HG02970 (cell line): ENCODE measurements at regions not wholly inside any gene's neighbourhood (a gene's known extent, or its start where the extent isn't known, plus 50 kb on each side); places are given as distances from the start of the nearest gene placed in this dataset.
"Not testable (repeated sequence)": the region's sequence is repeated elsewhere in the genome, so short reads cannot be mapped to it uniquely, and the experiment has no call there.

Experiments
- ATAC-seq: cut with Tn5 transposase; IDR thresholded peaks from one replicate; pipeline ENCODE4 v1.9.1; 2021; ENCODE audit warnings: mild to moderate bottlenecking, moderate library complexity, moderate number of reproducible peaks; ENCODE audit not compliant: unreplicated experiment, low FRiP score

DNA sequence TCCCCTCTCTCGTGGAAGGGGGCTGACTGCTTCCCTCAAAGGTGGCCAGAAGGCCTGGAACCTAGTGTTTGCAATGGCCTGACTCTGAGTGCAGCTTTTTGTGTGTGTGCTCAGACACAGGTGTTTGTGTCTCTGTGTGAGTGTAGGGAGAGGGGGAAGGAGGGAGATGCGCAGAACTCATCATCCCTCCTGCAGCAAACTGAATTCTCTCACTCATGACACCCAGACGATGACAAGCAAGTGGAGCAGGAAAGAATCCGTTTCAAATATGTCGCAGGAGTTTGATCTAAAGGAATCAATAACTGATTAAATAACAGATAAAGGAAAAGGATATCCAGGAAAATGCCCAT, 101.4 kb downstream of the TNFAIP3 start:
- no peak for ATAC-seq

DNA sequence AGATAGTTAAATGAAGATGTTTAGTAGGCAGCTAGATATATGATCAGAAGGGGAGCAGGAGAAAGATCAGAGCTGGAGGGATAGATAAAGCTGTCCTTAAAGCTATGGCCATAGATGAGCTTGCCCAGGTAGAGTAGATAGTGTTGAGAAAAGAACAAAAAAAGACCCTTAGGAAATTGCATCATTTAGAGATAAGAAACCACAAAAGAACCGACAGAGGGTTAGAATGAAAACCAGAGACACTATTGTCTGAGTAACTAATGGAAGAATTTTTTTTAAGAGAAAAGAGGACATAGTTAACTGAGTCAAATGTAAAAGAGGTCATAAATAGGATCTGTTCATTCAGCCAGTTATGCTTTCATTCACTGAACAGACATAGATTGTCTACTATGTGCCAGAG, 101.8 kb downstream of the TNFAIP3 start:
- no peak for ATAC-seq

DNA sequence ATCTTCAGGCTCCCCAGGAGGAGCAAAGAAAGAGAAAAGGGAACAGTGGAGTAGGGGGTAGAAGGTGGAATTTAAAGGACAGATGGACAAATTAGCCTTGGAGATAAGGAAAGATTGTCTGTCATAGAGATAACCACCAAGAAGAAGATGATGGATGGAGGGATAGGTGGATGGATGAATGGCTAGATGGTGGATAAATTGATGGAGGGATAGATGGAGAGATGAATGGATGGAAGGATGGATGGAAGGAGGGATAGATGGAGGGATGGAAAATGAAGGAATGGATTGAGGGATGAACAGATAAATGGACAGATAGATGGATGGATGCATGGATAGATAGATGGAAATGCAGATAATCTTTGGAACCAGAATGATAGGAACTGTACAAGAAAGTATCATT, 102.8 kb downstream of the TNFAIP3 start:
- no peak for ATAC-seq

DNA sequence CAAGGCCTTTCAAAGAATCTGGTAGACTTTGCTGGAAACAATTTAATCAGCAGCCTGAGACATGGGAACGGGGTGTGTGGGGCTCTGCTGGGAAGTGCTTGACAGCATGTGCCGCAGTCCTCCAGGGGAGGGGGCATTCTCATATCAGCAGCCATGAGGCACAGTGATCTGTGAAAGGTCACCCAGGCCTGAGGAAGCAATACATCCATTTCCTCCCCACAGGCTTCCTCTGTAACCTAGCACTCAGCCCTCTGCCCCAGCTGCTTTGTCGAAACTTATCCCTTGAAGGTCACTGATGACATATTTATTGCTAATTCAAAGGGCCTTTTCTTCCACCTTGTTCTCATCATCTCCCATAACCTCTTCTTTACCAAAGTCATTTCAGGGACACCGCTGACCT, 103.3 kb downstream of the TNFAIP3 start:
- ATAC-seq: no peak

DNA sequence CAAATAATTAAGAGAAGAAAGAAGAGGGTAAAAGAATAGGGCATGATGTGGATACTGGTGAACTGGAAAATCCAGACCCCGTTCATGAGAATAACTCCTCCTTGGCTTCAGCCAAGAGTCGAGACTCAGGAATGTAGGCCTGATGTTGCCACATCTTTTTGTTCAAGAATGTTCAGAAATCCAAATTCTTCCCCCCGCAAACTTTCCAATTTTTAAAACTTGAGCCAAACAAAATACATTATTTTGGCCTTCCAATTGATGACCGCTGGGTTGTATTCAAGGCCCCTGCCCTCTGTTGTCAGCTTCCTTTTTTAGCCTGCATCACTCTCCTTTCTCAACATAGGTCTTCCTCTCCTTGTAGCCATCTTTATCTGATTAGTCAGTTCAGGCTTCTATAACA, 106.1 kb downstream of the TNFAIP3 start:
- no peak for ATAC-seq

DNA sequence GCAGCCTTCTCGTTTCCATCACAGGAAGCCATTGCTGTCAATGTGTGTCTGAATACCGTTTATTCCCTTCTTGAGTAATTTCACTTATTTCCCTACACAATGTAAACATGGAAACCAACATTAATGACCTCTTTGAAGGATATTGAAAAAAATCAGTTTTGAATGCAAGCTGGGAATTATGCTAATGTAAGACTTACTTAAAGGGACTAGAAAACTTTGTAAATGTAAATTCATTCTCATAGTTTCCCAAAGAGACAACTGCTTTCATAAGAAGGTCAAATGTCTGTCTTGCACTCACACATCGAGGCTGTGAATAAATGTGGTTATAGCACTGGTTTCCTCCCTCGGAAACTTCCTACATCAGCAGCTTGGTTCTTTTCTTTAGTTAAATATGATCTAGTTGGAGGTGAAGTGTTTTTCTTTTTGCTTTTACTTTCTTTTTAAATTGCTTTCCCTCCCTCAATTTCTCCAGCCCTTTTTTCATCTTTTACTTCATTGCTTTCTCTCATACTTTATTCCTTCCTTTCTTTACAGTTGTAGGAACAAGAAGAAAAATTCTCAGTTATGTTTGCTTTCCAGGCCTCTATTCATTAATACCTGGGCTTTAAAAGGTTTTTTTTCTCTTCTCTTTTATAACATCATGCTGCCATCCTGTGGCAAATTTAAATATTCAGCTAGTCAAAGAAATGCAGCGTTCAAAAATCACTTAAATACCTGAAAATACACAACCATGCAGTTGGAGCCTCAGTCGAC, 108.3 kb downstream of the TNFAIP3 start:
- no peak for ATAC-seq

DNA sequence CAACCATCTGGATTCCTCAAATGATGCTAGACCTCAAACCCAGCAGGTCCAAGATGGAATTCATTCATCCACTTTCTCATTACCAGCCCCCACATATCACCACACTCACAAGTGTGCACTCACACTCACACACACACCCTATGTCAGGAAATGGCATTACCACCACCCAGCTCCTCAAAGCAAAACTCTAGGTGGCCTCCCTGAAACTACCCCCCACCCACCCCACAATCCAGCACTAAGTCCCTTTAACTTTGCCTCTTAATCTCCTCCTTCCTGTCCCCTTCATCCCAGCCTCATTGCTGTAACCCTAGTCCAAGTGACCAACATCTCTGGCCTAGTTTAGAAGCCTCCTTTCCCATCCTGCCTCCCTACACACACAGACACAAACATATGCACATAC, 109.4 kb downstream of the TNFAIP3 start:
- ATAC-seq: no peak

DNA sequence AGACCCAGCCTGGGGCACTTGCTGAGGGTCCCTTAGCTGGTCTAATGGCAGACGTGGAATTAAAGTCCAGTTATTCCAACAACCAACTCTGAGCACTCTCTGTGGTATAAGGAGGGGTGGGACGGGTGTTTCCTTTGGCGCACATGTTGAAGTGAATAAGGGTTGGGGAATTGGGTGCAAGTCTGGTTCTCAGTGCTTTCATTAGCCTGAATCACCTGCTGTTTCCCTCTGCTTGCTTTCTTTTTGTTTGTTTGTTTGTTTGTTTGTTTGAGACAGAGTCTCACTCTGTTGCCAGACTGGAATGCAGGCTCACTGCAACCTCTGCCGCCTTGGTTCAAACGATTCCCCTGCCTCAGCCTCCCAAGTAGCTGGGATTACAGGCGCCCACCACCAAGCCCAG, 110.1 kb downstream of the TNFAIP3 start:
- no peak for ATAC-seq

DNA sequence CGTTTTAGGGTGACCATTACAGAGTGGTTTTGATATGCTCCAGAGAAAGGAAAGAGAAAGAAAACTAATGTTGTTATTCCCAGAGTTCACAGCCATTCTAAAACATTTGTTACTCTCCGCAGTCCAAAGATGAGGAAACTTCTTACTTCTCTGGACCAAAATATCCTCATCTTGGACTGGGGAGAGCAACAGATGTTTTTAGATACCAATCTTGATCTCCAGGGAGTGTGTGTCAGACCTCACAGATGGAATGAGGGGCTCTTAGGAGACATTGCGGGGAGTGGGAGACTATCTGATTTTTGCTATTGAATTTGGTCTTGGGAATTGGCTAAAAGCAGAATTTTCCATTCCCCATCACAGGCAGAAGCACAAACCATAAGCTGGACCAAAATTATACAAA, 110.8 kb downstream of the TNFAIP3 start:
- no peak for ATAC-seq

DNA sequence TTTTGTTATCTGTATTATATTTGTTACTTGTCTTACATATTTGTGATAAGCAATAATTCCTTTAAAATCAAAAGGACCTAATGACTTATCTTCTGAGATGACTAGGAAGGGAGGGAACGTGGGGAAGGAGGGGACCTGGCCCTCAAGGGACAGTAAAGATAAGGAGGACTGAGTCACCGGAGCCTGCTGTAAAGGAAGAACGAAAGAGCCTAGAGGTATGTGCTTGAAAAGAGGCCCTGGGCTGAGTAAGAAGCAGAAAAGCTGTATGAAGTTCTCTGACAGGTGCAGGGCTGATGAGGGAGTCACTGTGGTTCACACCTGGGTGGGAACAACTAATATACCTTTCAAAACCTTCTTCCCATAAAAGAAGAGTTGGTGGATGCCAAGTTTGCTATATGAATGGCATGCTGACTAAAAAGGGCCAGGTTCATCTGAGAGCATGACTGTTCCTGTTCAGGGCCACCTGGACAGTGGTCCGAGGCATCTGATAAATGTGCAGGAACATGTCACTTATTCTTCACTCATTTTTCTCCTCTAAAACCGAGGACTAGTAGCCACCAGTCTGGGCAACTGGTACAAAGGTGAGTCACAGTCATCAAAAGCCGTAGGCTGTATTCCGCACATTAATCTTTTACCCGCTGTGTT, 111.3 kb downstream of the TNFAIP3 start:
- ATAC-seq: no peak

DNA sequence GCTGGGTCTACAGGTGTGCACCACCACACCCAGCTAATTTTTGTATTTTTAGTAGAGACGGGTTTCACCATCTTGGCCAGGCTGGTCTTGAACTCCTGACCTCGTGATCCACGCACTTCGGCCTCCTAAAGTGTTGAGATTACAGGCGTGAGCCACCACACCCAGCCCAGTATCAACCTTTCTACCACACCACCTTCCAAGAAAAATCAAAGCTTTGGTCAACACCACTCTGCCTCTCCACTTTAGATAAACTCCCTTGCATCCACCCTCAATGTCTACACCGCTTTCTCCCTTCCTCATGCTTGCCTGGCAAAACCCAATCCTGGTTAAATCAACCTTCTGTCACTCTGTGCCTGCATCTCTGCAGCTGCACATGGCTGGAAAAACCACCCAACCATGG, 112.2 kb downstream of the TNFAIP3 start:
- not testable (repeated sequence) for ATAC-seq

DNA sequence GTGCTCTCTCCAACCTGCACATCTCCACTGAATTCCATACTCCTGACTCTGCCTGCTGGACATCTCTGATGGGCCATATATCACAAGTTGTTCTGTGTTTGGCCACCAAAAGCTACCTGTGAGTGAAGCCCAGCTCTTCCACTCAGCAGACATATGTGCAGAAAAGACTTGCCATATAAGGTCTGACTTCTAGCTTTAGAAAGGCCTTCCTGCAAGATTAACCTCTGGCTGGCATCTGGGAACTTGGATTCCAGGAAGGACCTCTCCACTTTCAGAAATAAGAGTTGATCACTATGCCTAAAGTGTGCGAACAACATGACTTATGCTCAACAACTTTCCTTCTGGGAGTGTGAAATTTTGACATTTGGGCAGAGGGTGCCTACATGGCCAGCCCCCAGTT, 113.7 kb downstream of the TNFAIP3 start:
- no peak for ATAC-seq

DNA sequence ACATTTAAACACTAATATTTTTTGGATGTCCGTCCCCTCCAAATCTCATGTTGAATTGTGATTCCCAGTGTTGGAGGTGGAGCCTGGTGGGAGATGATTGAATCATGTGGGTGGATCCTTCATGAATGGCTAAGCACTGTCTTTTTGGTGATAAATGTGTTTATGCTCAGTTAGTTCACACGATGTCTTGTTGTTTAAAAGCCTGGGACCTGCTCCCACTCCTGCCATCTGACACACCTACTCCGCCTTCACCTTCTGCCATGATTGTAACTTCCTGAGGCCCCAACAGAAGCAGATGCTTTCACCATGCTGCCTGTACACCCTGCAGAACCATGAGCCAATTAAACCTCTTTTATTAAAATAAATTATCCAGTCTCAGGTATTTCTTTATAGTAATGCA, 114.7 kb downstream of the TNFAIP3 start:
- no peak for ATAC-seq

DNA sequence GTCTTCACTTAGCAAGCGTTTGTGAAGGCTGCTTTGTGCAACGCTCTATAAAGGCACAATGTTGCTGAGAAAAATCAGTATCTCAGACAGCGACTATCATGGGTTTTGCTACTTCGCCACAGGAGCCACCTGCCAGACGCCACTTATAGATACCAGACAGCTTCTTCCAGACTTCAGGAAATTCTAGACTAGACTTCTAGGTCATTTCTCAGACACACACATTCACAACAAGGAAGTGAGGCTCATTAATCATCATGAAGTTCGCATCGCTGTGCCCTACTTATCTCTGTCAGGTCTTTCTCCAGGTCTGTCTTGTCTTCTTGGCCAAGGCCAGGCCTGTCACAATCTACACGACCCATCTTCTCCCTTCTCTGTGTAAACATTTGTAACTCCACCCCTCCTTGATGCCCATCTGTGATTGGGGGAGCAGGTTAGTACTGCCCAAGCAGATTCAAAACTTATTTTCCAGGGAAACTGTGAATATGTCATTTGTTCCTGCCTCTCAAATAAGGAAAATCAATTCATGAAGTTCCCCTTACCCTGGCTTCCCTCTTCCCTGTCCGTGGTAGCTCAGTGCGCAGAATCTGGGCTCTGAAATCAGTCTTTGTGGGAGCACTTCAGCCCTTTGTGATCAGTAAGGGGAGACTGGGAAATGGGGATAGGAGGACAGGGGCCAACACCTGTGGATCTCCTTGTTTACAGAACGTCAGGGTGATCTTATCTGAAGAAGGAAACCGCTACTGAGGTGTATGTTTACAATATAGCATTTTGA, 115.5 kb downstream of the TNFAIP3 start:
- ATAC-seq: no peak

DNA sequence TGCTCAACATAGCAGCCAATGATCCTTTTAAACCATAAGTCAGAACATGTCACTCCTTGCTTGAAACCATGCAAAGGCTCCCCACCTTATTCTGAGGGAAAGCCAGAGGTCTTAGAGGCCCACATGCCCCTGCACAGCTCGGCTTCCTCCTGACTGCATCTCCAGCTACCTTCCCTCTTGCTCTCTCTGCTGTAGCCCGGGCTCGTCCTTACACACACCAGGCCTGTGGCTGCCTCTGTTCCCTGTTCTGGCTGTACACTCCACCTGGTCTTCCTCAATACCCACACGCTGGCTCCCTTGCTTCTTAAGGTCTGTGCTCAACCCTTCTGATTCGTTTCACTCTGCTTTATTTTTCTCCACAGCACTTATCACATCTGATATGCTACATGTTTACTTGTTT, 116.2 kb downstream of the TNFAIP3 start:
- ATAC-seq: no peak

DNA sequence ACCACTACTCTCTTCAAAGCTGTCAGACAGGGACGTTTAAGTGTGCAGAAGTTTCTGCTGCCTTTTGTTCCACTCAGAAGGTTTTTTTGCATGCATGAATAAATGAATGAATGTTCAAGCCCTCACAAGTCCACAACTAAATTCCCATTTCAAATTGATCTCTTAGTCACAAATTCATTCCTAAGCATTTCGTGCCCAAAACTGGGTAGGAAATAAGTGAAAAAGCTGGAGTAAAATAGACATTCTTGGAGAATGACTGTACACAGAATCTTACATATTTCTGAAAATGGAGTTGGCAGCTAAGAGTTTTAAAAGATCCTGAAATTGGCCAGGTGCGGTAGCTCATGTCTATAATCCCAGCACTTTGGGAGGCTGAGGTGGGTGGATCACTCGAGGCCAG, 117.6 kb downstream of the PERP start:
- no peak for ATAC-seq

DNA sequence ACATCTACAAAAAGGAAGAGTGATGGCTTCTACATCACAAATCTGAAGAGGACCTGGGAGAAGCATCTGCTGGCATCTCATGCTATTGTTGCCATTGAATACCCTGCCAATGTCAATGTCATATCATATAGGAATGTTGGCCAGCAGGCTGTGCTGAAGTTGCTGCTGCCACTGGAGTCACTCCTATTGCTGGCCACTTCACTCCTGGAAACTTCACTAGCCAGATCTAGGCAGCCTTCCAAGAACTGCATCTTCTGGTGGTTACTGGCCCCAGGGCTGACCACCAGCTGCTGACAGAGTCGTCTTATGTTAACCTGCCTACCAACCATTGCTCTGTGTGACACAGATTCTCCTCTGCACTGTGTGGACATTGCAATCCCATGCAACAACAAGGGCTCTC, 111.8 kb downstream of the PERP start:
- no peak for ATAC-seq

DNA sequence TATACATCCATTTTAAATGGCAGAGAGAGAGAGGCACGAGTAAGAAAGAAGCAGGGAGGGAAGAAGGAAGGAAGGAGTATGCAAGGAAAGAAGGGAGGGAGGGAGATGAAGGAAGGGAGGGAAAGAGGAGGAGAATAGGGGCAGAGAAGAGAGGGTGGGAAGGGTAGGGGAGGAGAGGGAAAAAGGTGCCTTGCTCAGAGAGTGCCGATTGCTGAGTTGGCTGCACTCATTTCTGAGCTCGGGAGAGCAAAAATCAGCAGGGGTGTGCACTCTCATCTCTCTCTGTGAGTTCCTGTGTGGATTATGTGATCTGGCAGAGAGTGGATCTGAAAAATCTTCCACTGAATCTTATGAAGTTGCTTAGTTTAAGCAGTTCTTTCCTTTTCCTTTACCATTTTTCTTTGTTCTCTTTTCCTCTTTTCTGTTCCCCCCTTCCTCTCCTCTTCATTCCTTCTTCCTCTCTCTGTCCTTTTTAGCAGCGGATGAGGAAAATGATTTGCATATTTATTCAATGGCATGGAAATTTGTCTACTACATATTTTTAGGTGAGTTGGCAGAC, 108.7 kb downstream of the PERP start:
- ATAC-seq: no peak

DNA sequence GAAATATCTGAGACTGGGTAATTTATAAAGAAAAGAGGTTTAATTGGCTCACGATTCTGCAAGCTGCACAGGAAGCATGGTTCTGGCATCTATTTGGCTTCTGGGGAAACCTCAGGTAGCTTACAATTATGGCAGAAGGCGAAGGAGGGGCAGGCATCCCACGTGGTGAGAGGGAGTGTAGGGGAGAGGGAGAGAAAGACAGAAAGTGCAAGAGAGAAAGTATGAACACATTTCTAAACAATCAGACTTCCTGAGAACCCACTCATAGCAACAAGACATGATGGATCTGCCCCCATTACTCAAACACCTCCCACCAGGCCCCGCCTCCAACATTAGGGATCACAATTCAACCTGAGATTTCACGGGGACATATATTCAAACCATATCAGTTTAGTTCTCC, 107.4 kb downstream of the PERP start:
- ATAC-seq: no peak

DNA sequence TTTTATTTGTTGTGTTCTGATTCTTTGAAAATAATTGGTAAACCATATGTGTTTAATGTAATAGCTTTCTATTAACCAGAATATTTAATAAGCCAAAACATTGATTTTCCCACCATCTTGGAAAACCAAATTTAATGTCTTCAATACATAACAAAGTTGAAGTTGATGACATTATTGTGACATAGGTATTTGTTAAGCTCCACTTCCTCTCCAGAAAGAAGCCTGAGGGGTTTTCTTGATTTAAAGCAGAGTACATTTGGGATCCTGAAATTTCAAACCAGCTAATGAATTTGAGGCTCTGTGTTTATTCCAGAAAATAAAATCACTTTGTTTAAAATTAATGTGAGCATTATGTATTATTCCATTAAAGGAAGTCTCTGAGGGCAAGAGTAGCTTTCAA, 106.3 kb downstream of the PERP start:
- ATAC-seq: no peak

DNA sequence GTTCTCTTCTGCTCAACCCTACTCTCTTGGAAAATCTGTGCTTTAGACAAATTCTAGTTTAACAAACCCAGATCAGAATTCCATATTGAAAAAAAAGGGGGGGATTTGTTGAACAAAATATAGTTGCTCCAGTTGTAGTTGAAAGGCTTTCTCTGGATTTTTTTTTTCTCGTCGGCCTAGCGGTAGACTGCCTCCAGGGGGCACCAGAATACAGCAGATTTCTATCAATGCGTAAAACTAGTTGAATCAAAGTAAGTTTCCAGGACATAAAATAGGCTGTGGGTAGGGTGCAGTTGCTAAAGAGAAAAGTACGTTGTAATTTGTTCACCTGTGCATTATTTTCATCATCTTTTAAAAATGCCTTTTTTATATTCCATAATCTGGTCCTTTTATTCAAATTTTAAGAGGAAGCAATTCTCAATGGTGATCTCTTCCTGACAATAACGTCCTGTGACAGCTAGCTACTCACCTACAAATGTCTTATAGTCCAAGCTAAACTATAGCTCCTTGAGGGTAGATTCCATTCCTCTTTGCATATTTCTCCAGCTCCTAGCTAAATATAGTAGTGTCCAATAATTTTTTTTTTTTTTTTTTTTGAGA, 105.4 kb downstream of the PERP start:
- no peak for ATAC-seq
